ENCODE measurements at regions not wholly inside any gene's neighbourhood (a gene's known extent, or its start where the extent isn't known, plus 50 kb on each side); places are given as distances from the start of the nearest gene placed in this dataset.

DNA sequence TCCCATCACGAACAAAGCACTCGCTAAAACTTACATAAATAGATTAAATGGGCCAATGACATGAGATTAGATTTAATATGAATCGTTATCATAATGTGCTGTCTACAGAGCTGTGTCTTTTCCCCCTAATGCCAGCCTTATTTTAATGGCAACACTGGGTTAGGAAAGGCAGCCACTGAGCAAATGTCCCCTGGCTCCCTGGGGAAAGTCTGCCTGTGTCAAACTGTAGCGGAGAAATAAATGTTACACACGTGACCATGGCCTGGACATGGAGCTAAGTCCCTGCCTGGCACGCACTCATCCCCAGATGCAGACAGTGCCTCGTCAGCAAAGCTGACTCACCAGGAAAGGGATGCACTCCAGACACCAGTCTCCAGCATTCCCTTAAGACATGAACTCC is 61.3 kb upstream of the SDK2 start:
- Histone ChIP-seq H3K4me1 (peaks cover 0 to 11% (median 3%) of the 10 kb centered on the region in 12 donors), H3K27ac (no peak overlapping the region), H3K36me3 (no peaks in the 10 kb centered on the region), H3K4me3 (no peak overlapping the region), H3K27me3 (peaks cover 0 to 15% (median 3%) of the 10 kb centered on the region in 9 donors), H3K9me3 (peaks cover 0 to 9% (median 0%) of the 10 kb centered on the region in 12 donors)
- ATAC-seq, result peak in 1 of 4 donors; percentile 43
- 65 to 76% (median 66%) methylated on average over 7 of the region's 7 CpGs for WGBS, 4 donors
- no peak for DNase-seq
- intact Hi-C loops (cut with DNase I), result loop anchor here in 1 of 10 donors (10.0 kb wide), 1 partner anchor 61 kb away; the partner anchor contains the start of gene SDK2
- TF ChIP-seq POLR2A (IDR thresholded peaks at IDR 0.05), result no peak
- TF ChIP-seq, protein P1, sequence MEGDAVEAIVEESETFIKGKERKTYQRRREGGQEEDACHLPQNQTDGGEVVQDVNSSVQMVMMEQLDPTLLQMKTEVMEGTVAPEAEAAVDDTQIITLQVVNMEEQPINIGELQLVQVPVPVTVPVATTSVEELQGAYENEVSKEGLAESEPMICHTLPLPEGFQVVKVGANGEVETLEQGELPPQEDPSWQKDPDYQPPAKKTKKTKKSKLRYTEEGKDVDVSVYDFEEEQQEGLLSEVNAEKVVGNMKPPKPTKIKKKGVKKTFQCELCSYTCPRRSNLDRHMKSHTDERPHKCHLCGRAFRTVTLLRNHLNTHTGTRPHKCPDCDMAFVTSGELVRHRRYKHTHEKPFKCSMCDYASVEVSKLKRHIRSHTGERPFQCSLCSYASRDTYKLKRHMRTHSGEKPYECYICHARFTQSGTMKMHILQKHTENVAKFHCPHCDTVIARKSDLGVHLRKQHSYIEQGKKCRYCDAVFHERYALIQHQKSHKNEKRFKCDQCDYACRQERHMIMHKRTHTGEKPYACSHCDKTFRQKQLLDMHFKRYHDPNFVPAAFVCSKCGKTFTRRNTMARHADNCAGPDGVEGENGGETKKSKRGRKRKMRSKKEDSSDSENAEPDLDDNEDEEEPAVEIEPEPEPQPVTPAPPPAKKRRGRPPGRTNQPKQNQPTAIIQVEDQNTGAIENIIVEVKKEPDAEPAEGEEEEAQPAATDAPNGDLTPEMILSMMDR (IDR thresholded peaks at IDR 0.05), result no peak

DNA sequence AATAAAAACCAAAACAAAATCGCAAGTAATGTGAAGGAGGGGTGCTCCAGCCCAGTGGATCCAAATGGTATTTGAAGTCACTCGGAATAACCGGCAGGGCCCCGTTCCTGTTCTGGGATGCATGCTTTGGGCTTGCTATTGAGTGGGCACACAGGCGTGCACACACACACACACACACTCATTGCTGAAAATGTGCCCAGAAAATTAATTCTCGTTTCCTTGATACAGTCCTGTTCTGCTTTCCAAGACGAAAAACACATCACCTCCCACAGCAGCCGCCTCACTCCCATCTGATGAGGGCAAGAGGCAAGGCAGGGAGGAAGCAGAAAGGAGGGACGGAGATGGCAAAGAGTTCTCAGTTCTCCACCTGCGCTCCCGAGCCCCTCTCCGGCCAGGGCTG is 62.2 kb upstream of the SDK2 start:
- Histone ChIP-seq H3K27me3 (peaks cover 0 to 15% (median 3%) of the 10 kb centered on the region in 9 donors), H3K4me1 (peaks cover 0 to 11% (median 3%) of the 10 kb centered on the region in 12 donors), H3K9me3 (peaks cover 0 to 7% (median 0%) of the 10 kb centered on the region in 12 donors), H3K4me3 (no peak overlapping the region), H3K27ac (no peak overlapping the region), H3K36me3 (no peaks in the 10 kb centered on the region)
- intact Hi-C loops (cut with DNase I), result loop anchor here in 2 of 10 donors (2.0 to 10.0 kb wide), 2 partner anchors 62 to 276 kb away; partner anchors contain the start of gene SDK2 (in 1 of the 2)
- DNase-seq, result no peak
- no peak for ATAC-seq
- 77 to 85% (median 80%) methylated on average over 12 of the region's 12 CpGs for WGBS, 4 donors
- no peak for TF ChIP-seq POLR2A (IDR thresholded peaks at IDR 0.05)
- TF ChIP-seq, protein P1 (IDR thresholded peaks at IDR 0.05), result no peak

DNA sequence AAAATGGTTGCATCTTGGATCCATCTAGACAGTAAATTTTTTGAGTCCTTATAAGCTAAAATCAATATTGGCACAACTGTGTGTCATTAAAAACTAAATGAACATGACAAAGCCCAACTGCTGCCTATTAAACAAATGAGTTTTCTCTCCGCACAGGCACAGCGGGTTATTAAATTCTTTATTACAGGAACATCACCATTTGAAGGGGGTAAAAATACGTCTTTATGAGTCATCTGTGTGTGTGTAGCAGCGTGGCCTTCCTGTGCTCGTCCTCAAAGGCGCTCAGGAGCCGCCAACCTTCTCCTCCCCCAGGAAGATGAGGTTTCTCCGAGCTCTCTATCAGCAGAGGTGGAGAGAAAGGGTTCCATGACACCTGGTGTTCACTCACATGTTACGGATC is 62.6 kb upstream of the SDK2 start:
- H3K27me3 ChIP-seq, result peaks cover 0 to 19% (median 3%) of the 10 kb centered on the region in 9 donors
- peaks cover 0 to 11% (median 3%) of the 10 kb centered on the region in 12 donors for H3K4me1 ChIP-seq
- no peak for ATAC-seq
- TF ChIP-seq, protein P1 (IDR thresholded peaks at IDR 0.05), result no peak
- no peak for TF ChIP-seq POLR2A (IDR thresholded peaks at IDR 0.05)
- WGBS, 4 donors, result 67 to 79% (median 73%) methylated on average over 9 of the region's 9 CpGs
- H3K27ac ChIP-seq, result no peak overlapping the region
- H3K9me3 ChIP-seq, result peaks cover 0 to 7% (median 0%) of the 10 kb centered on the region in 12 donors
- no peak for DNase-seq
- no peaks in the 10 kb centered on the region for H3K36me3 ChIP-seq
- no peak overlapping the region for H3K4me3 ChIP-seq
- intact Hi-C loops (cut with DNase I), result loop anchor here in 2 of 10 donors (2.0 to 10.0 kb wide), 2 partner anchors 62 to 276 kb away; partner anchors contain the start of gene SDK2 (in 1 of the 2)

DNA sequence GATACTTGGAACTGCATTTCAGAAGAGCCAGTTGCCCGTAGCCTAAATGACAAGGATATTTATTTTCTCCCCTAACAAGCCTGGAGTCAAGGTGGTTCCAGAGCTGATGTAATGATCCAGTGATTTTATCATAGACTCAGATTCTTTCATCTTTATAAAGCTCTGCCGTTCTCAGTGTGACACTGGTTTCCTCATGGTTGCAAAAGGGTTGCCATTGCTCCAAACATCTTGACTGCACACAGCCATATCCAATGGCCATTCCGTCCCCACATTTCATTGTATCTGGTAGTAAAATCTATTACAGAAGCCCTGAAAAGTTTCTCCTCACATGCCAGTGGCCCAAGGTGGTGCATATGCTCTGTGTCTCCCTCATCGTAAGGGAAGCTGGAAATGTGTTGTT is 63.1 kb upstream of the SDK2 start:
- no peak for ATAC-seq
- peaks cover 0 to 11% (median 3%) of the 10 kb centered on the region in 12 donors for H3K4me1 ChIP-seq
- peaks cover 0 to 7% (median 0%) of the 10 kb centered on the region in 12 donors for H3K9me3 ChIP-seq
- H3K27ac ChIP-seq, result no peak overlapping the region
- H3K36me3 ChIP-seq, result no peaks in the 10 kb centered on the region
- DNase-seq, result no peak
- no peak overlapping the region for H3K4me3 ChIP-seq
- 70 to 88% (median 75%) methylated on average over 4 of the region's 4 CpGs for WGBS, 4 donors
- TF ChIP-seq POLR2A (IDR thresholded peaks at IDR 0.05), result no peak
- TF ChIP-seq, protein P1 (IDR thresholded peaks at IDR 0.05), result no peak
- peaks cover 0 to 22% (median 3%) of the 10 kb centered on the region in 9 donors for H3K27me3 ChIP-seq
- intact Hi-C loops (cut with DNase I), result loop anchor here in 2 of 10 donors (2.0 to 10.0 kb wide), 2 partner anchors 63 to 277 kb away; partner anchors contain the start of gene SDK2 (in 1 of the 2)
